MM.1S (cell line): ENCODE measurements at regions not wholly inside any gene's neighbourhood (a gene's known extent, or its start where the extent isn't known, plus 50 kb on each side); places are given as distances from the start of the nearest gene placed in this dataset.

Experiments used
- EZH2 ChIP-seq: fragments of 300-600 bp; sonication (generic); optimal IDR thresholded peaks from 2 replicates; pipeline ENCODE3; 2017; ENCODE audit warnings: low read depth, mild to moderate bottlenecking, antibody characterized with exemption, low read length, mixed read lengths
- EZH2phosphoT487 ChIP-seq: fragments of 300-600 bp; sonication (generic); IDR thresholded peaks from 2 replicates; pipeline ENCODE4 v1.6.1; 2018; ENCODE audit warnings: antibody characterized with exemption, low read length
- TF ChIP-seq, protein P1 (sequence below): fragments of 300-600 bp; sonication (generic); IDR thresholded peaks from 2 replicates; pipeline ENCODE4 v1.5.1; 2016; ENCODE audit warnings: antibody characterized with exemption, low read length, mixed read lengths

DNA sequence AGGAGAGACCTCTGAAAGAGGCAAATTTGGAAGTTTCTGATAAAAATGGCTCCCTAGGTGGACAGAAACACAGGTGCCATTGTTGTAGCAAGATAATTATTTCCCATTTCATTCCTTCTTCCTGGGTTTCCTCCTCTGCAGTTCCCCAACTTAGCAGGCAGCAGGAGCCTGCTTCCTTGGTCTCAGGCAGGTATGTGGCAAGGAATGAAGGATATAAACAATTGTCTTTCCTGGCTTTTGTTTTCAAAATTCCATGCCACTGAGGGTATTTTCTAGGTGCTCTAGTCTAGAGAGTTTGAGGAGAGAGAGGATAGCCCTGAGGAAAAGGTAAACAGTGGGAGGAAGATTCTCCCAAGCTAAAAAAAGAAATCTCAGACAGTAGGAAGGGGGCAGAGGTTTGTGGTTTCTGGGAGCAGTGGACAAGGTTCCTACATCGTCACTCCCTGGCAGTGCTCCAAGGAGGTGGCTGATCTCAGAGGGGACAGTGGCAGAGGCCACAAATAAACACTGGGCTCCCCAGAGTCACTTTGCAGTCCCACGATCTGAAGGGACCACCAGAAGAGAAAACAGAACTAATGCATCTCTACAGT lies 82.6 kb upstream of the IGF1 start:
- TF ChIP-seq, protein P1, sequence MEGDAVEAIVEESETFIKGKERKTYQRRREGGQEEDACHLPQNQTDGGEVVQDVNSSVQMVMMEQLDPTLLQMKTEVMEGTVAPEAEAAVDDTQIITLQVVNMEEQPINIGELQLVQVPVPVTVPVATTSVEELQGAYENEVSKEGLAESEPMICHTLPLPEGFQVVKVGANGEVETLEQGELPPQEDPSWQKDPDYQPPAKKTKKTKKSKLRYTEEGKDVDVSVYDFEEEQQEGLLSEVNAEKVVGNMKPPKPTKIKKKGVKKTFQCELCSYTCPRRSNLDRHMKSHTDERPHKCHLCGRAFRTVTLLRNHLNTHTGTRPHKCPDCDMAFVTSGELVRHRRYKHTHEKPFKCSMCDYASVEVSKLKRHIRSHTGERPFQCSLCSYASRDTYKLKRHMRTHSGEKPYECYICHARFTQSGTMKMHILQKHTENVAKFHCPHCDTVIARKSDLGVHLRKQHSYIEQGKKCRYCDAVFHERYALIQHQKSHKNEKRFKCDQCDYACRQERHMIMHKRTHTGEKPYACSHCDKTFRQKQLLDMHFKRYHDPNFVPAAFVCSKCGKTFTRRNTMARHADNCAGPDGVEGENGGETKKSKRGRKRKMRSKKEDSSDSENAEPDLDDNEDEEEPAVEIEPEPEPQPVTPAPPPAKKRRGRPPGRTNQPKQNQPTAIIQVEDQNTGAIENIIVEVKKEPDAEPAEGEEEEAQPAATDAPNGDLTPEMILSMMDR = no peak
- TF ChIP-seq EZH2 (no peak), EZH2phosphoT487 (no peak)
